BE2C (cell line): ENCODE measurements at regions not wholly inside any gene's neighbourhood (a gene's known extent, or its start where the extent isn't known, plus 50 kb on each side); places are given as distances from the start of the nearest gene placed in this dataset.

Source experiments
- DNase-seq: peaks from one replicate; pipeline ENCODE4 v3.0.0-alpha.2; 2020
- H3K27me3 ChIP-seq: fragments of 250-450 bp; sonication (Bioruptor Pico); 2 replicates; pipeline ENCODE4 v1.5.1; 2020; ENCODE audit warnings: mild to moderate bottlenecking
- H3K36me3 ChIP-seq: fragments of 250-450 bp; sonication (Bioruptor Pico); 2 replicates; pipeline ENCODE4 v1.5.1; 2020; ENCODE audit warnings: mild to moderate bottlenecking
- H3K4me1 ChIP-seq: fragments of 250-450 bp; sonication (Bioruptor Pico); 2 replicates; pipeline ENCODE4 v1.5.1; 2020
- H3K4me3 ChIP-seq: 2 replicates; pipeline ENCODE4 v1.5.1; 2011; ENCODE audit warnings: low read depth, low read length
- H3K9me3 ChIP-seq: fragments of 250-450 bp; sonication (Bioruptor Pico); 2 replicates; pipeline ENCODE4 v1.5.1; 2020
- CTCF ChIP-seq: IDR thresholded peaks from 2 replicates; pipeline ENCODE4 v1.5.1; 2012; ENCODE audit warnings: mild to moderate bottlenecking, low read depth, low read length

DNA sequence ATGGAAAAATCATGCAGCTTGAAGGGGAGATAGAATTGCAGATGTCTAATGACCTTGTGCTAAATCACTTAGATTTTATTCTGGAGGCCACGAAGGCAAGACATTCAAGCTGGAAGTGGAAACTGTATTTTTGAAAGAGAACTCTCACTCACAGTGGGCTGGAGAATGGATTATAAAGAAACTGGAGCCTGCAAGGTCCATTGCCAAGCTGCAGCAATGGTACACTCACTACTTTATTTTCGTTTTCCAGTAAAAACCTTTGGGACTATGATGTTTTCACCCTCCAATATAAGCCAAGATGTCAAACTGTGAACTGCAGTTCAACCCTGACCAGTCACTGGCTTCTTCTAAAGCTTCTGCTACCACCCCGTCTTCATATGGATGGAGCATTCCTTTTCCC is 62.0 kb downstream of the SKIDA1 start:
- DNase-seq = no peak
- no peaks in the 10 kb centered on the region for H3K9me3 ChIP-seq
- no peaks in the 10 kb centered on the region for H3K36me3 ChIP-seq
- H3K4me1 ChIP-seq = no peaks in the 10 kb centered on the region
- no peak for TF ChIP-seq CTCF
- H3K4me3 ChIP-seq = no peak overlapping the region
- H3K27me3 ChIP-seq = no peaks in the 10 kb centered on the region

DNA sequence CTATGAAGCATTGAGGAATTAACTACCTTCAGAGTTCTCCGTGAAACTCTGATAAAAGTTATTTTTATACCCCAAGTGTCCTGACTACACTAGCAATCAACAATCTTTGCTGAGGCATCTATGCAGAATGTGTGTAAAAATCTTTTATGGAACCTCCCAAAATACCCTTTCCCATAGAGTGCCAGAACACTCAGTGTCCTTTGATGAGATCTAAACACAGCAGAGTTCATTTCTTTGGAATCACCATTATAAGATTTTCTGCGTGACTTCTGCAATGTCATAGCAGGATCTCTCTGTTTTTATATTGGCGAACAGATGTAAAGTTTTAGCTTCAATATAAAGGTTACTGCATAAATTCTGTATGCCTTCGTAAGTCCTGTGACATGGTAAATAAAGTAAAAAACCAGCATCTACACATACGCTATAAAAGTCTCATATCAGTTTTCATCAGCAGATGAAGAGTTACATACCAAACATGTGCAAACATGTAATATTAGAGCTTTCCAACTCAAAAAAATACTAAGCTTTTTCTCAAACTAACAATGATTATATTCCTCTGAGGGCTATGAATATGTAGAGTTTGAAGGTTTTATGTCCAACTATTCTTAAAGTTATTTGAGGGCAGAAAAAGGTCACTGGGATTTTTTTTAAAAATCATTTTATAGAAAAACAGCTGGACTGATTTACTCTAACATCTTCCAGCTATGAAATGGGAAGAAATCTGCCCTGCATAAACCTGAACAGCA is 67.2 kb downstream of the SKIDA1 start:
- no peaks in the 10 kb centered on the region for H3K4me1 ChIP-seq
- TF ChIP-seq CTCF = no peak
- H3K4me3 ChIP-seq = no peak overlapping the region
- H3K9me3 ChIP-seq = no peaks in the 10 kb centered on the region
- no peaks in the 10 kb centered on the region for H3K36me3 ChIP-seq
- DNase-seq = no peak
- no peaks in the 10 kb centered on the region for H3K27me3 ChIP-seq

- H3K9me3 ChIP-seq = no peaks in the 10 kb centered on the region
- no peaks in the 10 kb centered on the region for H3K27me3 ChIP-seq
- H3K36me3 ChIP-seq = no peaks in the 10 kb centered on the region
- TF ChIP-seq CTCF = no peak
- H3K4me3 ChIP-seq = no peak overlapping the region
- no peak for DNase-seq
- H3K4me1 ChIP-seq = no peaks in the 10 kb centered on the region
Measured at GRCh38 chr10:21456160-21456559, 69.3 kb downstream of the SKIDA1 start.

DNA sequence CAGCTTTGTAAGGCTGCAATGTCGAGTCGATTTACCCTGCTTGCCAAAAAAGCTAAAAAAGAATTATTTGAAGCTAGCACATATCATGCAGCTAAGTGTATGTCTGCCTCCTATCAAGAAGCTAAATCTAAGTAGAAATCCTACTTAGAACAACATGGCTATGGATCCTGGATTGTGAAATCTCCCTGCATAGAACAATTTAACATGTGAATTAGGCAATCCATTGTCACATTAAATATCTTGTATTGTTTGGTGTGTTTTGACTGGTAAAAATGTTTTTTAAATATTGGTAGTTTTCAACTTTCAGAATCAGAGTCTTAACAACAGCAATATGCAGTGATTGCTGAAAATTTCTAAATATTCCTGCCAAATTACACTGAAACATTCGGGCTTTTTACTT is 73.3 kb downstream of the SKIDA1 start:
- no peak for TF ChIP-seq CTCF
- no peaks in the 10 kb centered on the region for H3K36me3 ChIP-seq
- H3K9me3 ChIP-seq = no peaks in the 10 kb centered on the region
- no peaks in the 10 kb centered on the region for H3K27me3 ChIP-seq
- H3K4me3 ChIP-seq = no peak overlapping the region
- H3K4me1 ChIP-seq = no peaks in the 10 kb centered on the region
- no peak for DNase-seq

GRCh38 chr10:21449288-21449966 is 76.1 kb downstream of the SKIDA1 start:
- DNase-seq = no peak
- no peaks in the 10 kb centered on the region for H3K4me1 ChIP-seq
- H3K4me3 ChIP-seq = no peak overlapping the region
- H3K27me3 ChIP-seq = no peaks in the 10 kb centered on the region
- H3K36me3 ChIP-seq = no peaks in the 10 kb centered on the region
- H3K9me3 ChIP-seq = no peaks in the 10 kb centered on the region
- TF ChIP-seq CTCF = no peak

DNA sequence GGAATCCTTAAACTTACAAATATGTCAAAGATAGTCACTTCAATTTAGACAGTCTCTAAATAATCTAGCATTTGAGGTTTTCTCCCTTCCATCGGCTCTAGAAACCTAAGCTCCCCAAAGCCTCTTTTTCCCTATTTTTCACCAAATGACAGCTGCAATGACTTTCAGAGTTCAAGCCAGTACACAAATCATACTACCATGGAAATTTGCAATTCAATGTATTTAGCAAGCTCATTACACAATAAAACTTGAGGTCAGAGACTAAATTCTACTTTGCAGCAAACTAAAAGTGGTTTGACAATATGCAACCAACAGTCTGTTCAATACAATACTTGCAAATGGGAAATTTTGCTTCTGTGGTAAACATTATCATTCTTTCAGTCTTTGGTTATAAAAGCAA is 80.3 kb downstream of the SKIDA1 start:
- Histone ChIP-seq H3K4me1 (no peaks in the 10 kb centered on the region), H3K9me3 (no peaks in the 10 kb centered on the region), H3K4me3 (no peak overlapping the region), H3K36me3 (no peaks in the 10 kb centered on the region), H3K27me3 (no peaks in the 10 kb centered on the region)
- TF ChIP-seq CTCF = no peak
- DNase-seq = no peak
